ENCODE measurements at regions not wholly inside any gene's neighbourhood (a gene's known extent, or its start where the extent isn't known, plus 50 kb on each side); places are given as distances from the start of the nearest gene placed in this dataset.

DNA sequence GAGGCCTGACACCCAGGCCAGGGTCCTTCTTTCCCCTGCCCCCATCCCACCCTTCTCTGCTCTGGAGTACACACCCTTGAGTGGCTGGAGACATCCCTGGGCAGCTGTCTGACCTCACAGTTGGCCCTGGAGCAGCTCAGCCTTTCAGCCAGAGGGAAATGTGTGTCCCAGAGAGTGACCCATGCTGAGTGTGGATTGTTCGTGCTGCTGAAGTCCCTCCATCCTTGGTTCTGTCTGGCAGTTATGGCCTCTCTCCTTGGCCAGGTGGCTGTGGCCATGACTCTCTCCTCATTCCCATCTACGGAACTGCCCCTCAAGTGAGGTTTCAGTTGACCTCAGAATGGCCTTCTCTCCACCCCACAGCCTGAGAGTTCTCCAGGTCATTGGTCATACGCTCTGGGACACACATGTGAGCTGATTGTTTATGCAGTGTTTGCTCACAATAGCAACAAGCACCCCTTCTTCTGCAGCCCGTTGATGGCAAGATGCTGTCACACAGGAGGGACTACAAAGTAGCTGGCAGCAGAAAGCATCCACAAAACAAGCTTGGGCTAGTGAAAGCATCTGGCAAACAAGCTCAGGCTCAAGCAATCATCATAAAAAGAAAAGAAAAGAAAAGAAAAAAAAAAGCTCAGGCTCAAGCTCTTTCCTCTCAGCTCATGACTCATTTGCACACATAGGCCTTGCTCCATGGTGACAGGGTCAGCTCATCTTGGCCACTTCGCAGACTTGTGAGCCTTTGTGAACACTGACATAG lies 55.3 kb upstream of the ITGA11 start:
- no peaks in the 10 kb centered on the region for H3K9me3 ChIP-seq
- no peaks in the 10 kb centered on the region for H3K27me3 ChIP-seq
- no peak overlapping the region for H3K4me3 ChIP-seq (replicated peaks in 1 of 3)
- 46 to 69% methylated on average over 4 to 5 of the region's 5 CpGs for WGBS, 2 donors
- H3K27ac ChIP-seq: peak overlapping the region in 1 of 3 donors; percentile 0
- no peaks in the 10 kb centered on the region for H3K36me3 ChIP-seq
- TF ChIP-seq, protein P1, sequence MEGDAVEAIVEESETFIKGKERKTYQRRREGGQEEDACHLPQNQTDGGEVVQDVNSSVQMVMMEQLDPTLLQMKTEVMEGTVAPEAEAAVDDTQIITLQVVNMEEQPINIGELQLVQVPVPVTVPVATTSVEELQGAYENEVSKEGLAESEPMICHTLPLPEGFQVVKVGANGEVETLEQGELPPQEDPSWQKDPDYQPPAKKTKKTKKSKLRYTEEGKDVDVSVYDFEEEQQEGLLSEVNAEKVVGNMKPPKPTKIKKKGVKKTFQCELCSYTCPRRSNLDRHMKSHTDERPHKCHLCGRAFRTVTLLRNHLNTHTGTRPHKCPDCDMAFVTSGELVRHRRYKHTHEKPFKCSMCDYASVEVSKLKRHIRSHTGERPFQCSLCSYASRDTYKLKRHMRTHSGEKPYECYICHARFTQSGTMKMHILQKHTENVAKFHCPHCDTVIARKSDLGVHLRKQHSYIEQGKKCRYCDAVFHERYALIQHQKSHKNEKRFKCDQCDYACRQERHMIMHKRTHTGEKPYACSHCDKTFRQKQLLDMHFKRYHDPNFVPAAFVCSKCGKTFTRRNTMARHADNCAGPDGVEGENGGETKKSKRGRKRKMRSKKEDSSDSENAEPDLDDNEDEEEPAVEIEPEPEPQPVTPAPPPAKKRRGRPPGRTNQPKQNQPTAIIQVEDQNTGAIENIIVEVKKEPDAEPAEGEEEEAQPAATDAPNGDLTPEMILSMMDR (IDR thresholded peaks at IDR 0.05): no peak
- TF ChIP-seq POLR2A (IDR thresholded peaks at IDR 0.05): no peak
- H3K4me1 ChIP-seq: peaks cover 0 to 6% of the 10 kb centered on the region in 2 donors
- no peak for DNase-seq
- intact Hi-C loops (cut with DNase I): no loop called here

DNA sequence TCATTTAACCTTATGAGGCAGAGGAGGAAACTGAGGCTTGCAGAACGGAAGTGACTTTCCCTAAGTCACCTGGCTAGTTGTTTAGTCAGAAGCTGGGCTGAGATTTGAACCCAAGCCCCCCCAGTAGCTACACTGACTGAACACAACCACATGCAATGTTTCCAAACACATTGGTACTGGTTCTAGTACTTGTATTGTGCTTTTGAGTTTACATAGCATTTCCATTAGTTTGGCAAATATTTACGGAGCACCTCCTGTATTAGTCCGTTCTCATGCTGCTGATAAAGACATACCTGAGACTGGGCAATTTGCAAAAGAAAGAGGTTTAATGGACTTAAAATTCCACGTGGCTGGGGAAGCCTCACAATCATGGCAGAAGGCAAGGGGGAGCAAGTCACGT lies 56.3 kb upstream of the ITGA11 start:
- H3K27ac ChIP-seq: no peak overlapping the region

DNA sequence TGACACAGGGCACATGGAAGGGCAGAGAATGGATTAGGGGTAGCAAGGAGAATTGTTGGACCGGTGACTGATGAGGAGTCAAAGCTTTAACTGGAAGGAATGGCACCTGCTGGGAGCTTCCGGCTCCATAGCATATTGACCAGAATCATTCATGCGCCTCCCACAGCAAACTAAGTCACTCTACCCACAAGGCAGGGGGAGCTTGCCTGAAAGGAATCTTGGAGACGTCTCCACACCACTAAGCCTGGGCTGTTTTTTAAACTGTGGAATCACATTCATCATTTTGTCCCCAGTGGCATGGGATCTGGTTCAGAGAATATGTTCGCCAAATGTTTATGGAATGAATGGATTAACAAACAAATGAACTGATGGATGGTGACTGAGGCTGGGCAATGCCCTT lies 57.0 kb upstream of the ITGA11 start:
- no peaks in the 10 kb centered on the region for H3K36me3 ChIP-seq
- 80 to 92% methylated on average over 5 of the region's 5 CpGs for WGBS, 2 donors
- H3K27ac ChIP-seq: no peak overlapping the region
- intact Hi-C loops (cut with DNase I): no loop called here
- H3K4me1 ChIP-seq: peaks cover 0 to 15% of the 10 kb centered on the region in 2 donors
- no peak for TF ChIP-seq POLR2A (IDR thresholded peaks at IDR 0.05)
- TF ChIP-seq, protein P1 (IDR thresholded peaks at IDR 0.05): no peak
- no peak overlapping the region for H3K4me3 ChIP-seq (replicated peaks in 1 of 3)
- H3K27me3 ChIP-seq: no peaks in the 10 kb centered on the region
- H3K9me3 ChIP-seq: no peaks in the 10 kb centered on the region
- no peak for DNase-seq

More for the DNA sequence above, 56.3 kb upstream of the ITGA11 start:
- no peak overlapping the region for H3K4me3 ChIP-seq (replicated peaks in 1 of 3)
- TF ChIP-seq, protein P1 (IDR thresholded peaks at IDR 0.05): no peak
- no peaks in the 10 kb centered on the region for H3K9me3 ChIP-seq
- no peaks in the 10 kb centered on the region for H3K27me3 ChIP-seq
- peaks cover 0 to 14% of the 10 kb centered on the region in 2 donors for H3K4me1 ChIP-seq
- no peaks in the 10 kb centered on the region for H3K36me3 ChIP-seq
- DNase-seq: no peak
- 73% methylated on average over 5 of the region's 5 CpGs for WGBS, 2 donors
- intact Hi-C loops (cut with DNase I): no loop called here

DNA sequence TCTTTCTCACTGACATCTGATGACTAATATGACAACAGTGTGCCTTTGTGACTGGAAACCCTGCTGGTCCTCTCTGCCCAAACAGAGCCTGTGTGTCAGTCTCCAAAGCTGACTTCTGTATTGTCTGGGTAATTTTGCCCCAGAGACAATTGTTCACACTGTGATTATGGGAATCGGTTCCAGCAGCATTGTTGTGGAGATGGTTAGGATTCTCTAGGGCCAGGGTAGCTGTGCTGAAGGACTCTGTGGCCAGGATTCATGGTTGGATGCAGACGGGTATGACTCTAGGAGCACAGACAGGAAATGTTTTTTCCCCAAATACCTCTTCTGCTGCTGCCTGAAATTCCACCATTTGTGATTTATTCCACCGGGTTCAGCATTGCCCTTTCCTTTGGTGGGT lies 57.5 kb upstream of the ITGA11 start:
- peaks cover 0 to 15% of the 10 kb centered on the region in 2 donors for H3K4me1 ChIP-seq
- intact Hi-C loops (cut with DNase I): no loop called here
- WGBS, 2 donors: 17 to 38% methylated on average over 3 of the region's 3 CpGs
- DNase-seq: no peak
- no peaks in the 10 kb centered on the region for H3K27me3 ChIP-seq
- no peaks in the 10 kb centered on the region for H3K9me3 ChIP-seq
- no peak overlapping the region for H3K27ac ChIP-seq
- no peak overlapping the region for H3K4me3 ChIP-seq (replicated peaks in 1 of 3)
- no peaks in the 10 kb centered on the region for H3K36me3 ChIP-seq
- TF ChIP-seq, protein P1 (IDR thresholded peaks at IDR 0.05): no peak
- no peak for TF ChIP-seq POLR2A (IDR thresholded peaks at IDR 0.05)

DNA sequence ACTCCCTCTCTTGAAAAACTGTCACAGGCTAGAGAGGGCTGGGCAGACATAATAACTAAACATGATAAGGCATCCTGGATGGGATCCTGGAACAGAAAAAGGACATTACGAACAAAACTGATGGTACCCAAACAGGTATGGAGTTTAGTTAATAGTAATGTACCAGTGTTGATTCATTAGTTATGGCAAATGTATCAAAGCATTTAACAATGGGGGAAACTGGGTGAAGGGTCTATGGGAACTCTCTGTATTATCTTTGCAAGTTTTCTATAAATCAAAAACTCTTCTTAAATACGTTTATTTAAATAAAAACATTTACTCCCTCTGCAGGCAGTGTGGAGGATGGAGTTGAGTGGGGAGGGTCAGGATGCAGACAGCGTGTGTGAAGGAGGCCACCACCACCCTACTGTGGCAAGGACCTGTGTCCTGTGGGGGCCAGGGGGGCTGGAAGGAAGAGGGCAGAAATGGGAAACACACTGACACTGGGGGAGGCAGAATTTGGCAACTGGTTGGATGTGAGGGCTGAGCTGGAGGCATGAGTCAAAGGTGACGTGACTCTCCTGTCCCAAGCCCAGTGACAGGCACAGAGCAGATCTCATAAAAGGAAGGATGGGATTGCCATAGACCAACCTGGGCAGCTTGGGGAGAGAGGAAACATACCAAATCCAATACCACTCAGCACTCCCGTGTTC lies 59.6 kb upstream of the ITGA11 start:
- Histone ChIP-seq H3K36me3 (no peaks in the 10 kb centered on the region), H3K4me1 (peaks cover 0 to 9% of the 10 kb centered on the region in 2 donors), H3K4me3 (replicated peaks in 1 of 3) (no peak overlapping the region), H3K9me3 (no peaks in the 10 kb centered on the region), H3K27ac (no peak overlapping the region), H3K27me3 (no peaks in the 10 kb centered on the region)
- no peak for TF ChIP-seq POLR2A (IDR thresholded peaks at IDR 0.05)
- TF ChIP-seq, protein P1 (IDR thresholded peaks at IDR 0.05): no peak
- intact Hi-C loops (cut with DNase I): no loop called here
- no peak for DNase-seq
- 94 to 95% methylated on average over 5 of the region's 5 CpGs for WGBS, 2 donors

Data from thyroid gland (tissue), 4 donors.